Spleen (tissue), 7 donors: ENCODE measurements at regions not wholly inside any gene's neighbourhood (a gene's known extent, or its start where the extent isn't known, plus 50 kb on each side); places are given as distances from the start of the nearest gene placed in this dataset.

ENCODE experiments used
- CTCF ChIP-seq, 11 experiments: fragments of 200-600 bp in 7 of 11; fragments of 450-650 bp in 4 of 11; sonication (generic) in 4 of 11; IDR thresholded peaks in 8 of 11; conservative IDR thresholded peaks in 3 of 11; 1 replicate in 7 of 11; 2 replicates in 4 of 11; pipeline versions ENCODE4 v1.4.0 to v1.8.0; 2016 to 2021; ENCODE audit warnings: antibody characterized with exemption in 11 of 11, inconsistent platforms in 4 of 11, mild to moderate bottlenecking in 1 of 11
- POLR2A ChIP-seq, 3 donors: fragments of 450-650 bp; IDR thresholded peaks; one replicate each; pipeline ENCODE4 v1.5.1; 2017; ENCODE audit warnings: antibody characterized with exemption in 3 of 3, mild to moderate bottlenecking in 1 of 3
- POLR2AphosphoS5 ChIP-seq, 3 donors: sonication (generic); formaldehyde crosslinking; IDR thresholded peaks; one replicate each; pipeline ENCODE4 v1.5.1; 2017; ENCODE audit warnings: antibody characterized with exemption in 3 of 3
- donor health status: DM: no; HTN: no; CAD: no; lungs with moderate emphysema.
- donor health status: DM: no; HTN: no; CAD: no.
- donor health status: DM: no; HTN: no; CAD: no.

GRCh38 chr16:29256501-29256981, 150.0 kb downstream of the NPIPB11 start:
- TF ChIP-seq POLR2A (IDR thresholded peaks at IDR 0.05) (no peak), CTCF (IDR thresholded peaks at IDR 0.05 in 8 of 11, conservative IDR thresholded peaks at IDR 0.05 in 3 of 11) (no peak), POLR2AphosphoS5 (IDR thresholded peaks at IDR 0.05) (peak in 2 of 3 donors; percentile 41 to 59)
